IPS-20b (cell line): ENCODE measurements at regions not wholly inside any gene's neighbourhood (a gene's known extent, or its start where the extent isn't known, plus 50 kb on each side); places are given as distances from the start of the nearest gene placed in this dataset.
"Not testable (repeated sequence)": the region's sequence is repeated elsewhere in the genome, so short reads cannot be mapped to it uniquely, and the experiment has no call there.

Source experiments
- H3K27ac ChIP-seq: one replicate; pipeline ENCODE4 v1.5.1; 2013; ENCODE audit warnings: low read length
- H3K27me3 ChIP-seq: 2 replicates; pipeline ENCODE4 v1.6.1; 2013; ENCODE audit warnings: mild to moderate bottlenecking, low read length, inconsistent platforms; ENCODE audit not compliant: insufficient read depth
- H3K36me3 ChIP-seq: 2 replicates; pipeline ENCODE4 v1.6.1; 2013; ENCODE audit warnings: low read depth, mild to moderate bottlenecking, inconsistent platforms, low read length, moderate library complexity; ENCODE audit not compliant: insufficient read depth
- H3K4me1 ChIP-seq: 2 replicates; pipeline ENCODE4 v1.6.1; 2013; ENCODE audit warnings: mild to moderate bottlenecking, control low read depth, inconsistent platforms, low read length, moderate library complexity; ENCODE audit not compliant: insufficient read depth
- H3K4me3 ChIP-seq: 2 replicates; pipeline ENCODE4 v1.5.1; 2013; ENCODE audit warnings: mild to moderate bottlenecking, low read length, inconsistent platforms
- H3K9ac ChIP-seq: 2 replicates; pipeline ENCODE4 v1.6.1; 2013; ENCODE audit warnings: low read depth, mild to moderate bottlenecking, inconsistent platforms, low read length, moderate library complexity
- H3K9me3 ChIP-seq: 2 replicates; pipeline ENCODE4 v1.6.1; 2013; ENCODE audit warnings: mild to moderate bottlenecking, low read depth, low read length, inconsistent platforms; ENCODE audit not compliant: insufficient read depth

DNA sequence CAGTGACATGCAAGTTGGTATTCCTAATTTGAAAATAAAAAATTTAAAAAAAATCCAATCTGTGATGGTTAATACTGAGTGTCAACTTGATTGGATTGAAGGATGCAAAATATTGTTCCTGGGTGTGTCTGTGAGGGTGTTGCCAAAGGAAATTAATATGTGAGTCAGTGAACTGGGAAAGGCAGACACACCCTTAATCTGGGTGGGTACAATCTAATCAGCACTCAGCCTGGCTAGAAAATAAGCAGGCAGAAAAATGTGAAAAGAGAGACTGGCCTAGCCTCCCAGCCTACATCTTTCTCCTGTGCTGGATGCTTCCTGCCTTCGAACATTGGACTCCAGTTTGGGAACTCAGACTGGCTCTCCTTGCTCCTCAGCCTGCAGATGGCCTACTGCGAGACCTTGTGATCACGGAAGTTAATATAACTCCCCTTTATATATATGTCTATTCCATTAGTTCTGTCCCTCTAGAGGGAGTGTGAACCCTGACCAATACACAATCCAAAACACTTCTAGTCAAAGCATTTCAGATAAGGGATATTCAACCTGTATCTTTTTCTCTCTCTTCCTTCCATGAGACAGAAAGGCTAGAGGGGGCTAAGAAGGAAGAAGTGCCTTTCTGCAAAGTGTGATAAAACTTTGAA is 712.9 kb upstream of the ADGRL3 start:
- H3K4me1 ChIP-seq = peaks cover 23% of the 10 kb centered on the region
- H3K9ac ChIP-seq, H3K9me3 ChIP-seq, H3K4me3 ChIP-seq, H3K27ac ChIP-seq, H3K27me3 ChIP-seq, H3K36me3 ChIP-seq: not testable (repeated sequence)

DNA sequence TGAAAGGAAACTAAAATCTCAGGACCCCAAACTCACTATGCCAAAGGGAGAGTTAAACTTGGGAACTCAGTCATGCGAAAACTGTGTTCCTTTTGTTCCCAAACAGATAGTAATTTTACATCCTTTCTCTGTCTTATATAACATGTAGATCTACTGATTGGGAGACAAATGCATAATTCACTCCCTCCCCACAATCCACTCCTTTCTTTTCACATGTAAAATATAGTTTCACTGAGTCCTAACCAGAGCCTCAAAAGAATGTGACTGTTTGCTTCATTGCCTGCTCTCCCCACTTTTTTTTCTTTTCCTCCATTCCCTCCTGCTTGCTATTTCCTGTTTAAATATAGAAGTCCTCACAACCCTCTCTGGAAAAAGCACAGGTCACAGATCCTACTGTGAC is 699.3 kb upstream of the ADGRL3 start:
- H3K9ac ChIP-seq = peak overlapping the region; percentile 45; the same call in 1 of the 2 replicates
- H3K4me3 ChIP-seq = no peak overlapping the region
- H3K27ac ChIP-seq = no peak overlapping the region

DNA sequence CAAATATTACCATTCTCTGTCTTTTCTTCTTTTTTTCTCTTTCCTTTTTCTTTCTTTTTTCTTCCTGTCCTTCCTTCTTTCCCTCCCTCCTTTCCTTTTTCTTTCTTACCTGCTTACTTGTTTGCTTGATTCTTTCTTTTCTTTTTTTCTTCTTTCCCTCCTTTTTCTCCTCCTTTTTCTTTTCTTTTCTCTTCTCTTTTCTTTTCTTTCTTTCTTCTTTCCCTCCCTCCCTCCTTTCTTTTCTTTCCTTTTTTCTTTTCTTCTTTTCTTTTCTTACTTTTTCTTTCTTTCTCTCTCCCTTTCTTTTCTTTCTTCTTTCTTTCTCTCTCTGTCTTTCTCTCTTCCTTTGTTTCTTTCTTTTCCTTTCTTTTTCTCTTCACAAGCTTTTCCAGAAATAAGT is 697.4 kb upstream of the ADGRL3 start:
- peaks cover 8% of the 10 kb centered on the region; the same call in 1 of the 2 replicates for H3K4me1 ChIP-seq
- H3K4me3 ChIP-seq = no peak overlapping the region
- no peaks in the 10 kb centered on the region for H3K27me3 ChIP-seq
- no peaks in the 10 kb centered on the region for H3K9me3 ChIP-seq
- H3K9ac ChIP-seq = no peak overlapping the region
- H3K27ac ChIP-seq = no peak overlapping the region
- no peaks in the 10 kb centered on the region for H3K36me3 ChIP-seq

More for the DNA sequence above, 699.3 kb upstream of the ADGRL3 start:
- no peaks in the 10 kb centered on the region for H3K27me3 ChIP-seq
- no peaks in the 10 kb centered on the region for H3K36me3 ChIP-seq
- H3K9me3 ChIP-seq = no peaks in the 10 kb centered on the region
- H3K4me1 ChIP-seq = peaks cover 8% of the 10 kb centered on the region; the same call in 1 of the 2 replicates

DNA sequence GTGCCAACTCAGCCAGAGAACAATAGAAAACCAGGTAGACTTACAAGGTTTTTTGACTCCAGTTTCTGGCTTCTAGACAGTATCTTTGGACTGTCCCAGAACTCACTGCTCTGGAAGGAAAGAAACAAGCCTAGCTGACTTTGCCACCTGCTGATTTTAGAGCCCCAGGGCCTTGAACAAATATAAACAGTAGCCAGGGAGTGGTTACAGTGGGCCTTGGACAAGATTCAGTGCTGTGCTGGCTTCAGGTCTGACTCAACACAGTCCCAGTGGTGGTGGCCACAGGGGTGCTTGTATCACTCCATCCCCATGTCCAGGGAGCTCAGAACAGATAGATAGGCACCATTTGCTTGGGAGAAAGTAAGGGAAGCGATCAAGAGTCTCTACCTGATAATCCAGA is 694.1 kb upstream of the ADGRL3 start:
- Histone ChIP-seq H3K27me3 (no peaks in the 10 kb centered on the region), H3K36me3 (no peaks in the 10 kb centered on the region), H3K4me3 (no peak overlapping the region), H3K9ac (no peak overlapping the region), H3K9me3 (no peaks in the 10 kb centered on the region), H3K4me1 (peaks cover 5% of the 10 kb centered on the region; the same call in 1 of the 2 replicates), H3K27ac (no peak overlapping the region)

DNA sequence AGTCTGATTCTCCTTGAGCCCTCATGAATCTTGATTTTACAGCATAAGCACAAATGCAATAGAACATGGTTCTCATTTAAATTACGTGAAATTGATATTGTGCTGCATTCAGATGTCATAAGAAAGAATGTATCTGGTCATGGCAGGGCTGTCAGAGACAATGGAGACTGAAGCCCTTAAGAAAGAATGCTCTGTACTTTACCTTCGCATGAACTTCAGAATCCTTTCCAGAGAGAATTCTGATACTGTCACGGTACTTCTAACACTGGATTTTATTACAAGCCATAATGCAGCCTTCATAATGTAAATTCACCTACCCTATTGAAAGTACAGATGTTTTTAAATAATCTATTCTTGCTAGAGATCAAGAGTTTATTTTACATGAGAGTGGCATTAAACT is 677.9 kb upstream of the ADGRL3 start:
- Histone ChIP-seq H3K27ac (no peak overlapping the region), H3K9me3 (no peaks in the 10 kb centered on the region), H3K9ac (no peak overlapping the region), H3K4me3 (no peak overlapping the region), H3K36me3 (no peaks in the 10 kb centered on the region), H3K4me1 (no peaks in the 10 kb centered on the region), H3K27me3 (no peaks in the 10 kb centered on the region)

DNA sequence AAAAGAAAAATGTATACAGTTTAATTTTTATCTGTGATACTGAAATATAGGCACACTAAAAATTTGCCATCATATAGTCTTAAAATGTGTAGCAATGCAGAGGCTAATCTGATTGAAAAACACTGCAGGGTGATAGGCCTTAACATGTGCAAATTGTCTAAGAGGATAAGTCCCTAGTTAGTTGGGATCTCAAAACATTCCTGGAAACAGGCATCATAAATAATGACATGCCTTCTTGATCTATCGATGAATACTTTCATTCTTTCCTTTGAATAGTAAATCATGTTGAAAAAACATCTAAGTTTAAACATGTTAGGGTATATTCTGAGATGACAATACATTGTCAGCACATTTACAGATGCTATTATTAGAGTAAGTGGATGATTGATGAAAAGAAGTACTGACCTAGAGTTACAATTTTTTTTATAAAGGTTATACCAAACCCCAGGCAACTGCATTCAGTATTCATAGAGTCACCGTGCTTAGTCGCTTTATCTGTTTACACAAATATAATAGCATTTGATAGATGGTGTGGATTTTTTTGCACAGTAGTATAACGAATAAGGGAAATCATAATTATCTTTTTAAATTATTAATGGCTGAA is 668.2 kb upstream of the ADGRL3 start:
- H3K4me1 ChIP-seq = no peaks in the 10 kb centered on the region
- H3K9me3 ChIP-seq = no peaks in the 10 kb centered on the region
- no peaks in the 10 kb centered on the region for H3K36me3 ChIP-seq
- no peak overlapping the region for H3K27ac ChIP-seq
- H3K4me3 ChIP-seq = no peak overlapping the region
- no peaks in the 10 kb centered on the region for H3K27me3 ChIP-seq
- H3K9ac ChIP-seq = no peak overlapping the region

DNA sequence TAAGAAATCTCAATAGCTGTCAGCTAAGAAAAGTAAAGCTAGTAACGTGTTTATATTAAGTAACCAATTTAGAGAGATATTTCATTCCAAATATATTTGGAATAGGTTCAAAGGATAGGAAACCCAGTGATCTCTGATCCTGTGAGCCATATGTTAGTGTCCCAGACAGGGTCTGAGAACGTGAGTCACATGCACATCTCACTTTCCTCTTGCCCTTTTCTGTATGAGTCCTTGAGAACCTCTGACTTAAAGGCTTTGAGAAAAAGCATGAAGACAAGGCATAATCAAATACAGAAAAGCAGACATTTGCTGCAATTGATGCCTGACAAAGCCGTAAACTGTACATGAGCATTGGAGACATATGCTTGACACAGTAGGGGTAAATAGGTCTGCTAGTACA is 655.1 kb upstream of the ADGRL3 start:
- Histone ChIP-seq H3K9ac (no peak overlapping the region), H3K4me3 (no peak overlapping the region), H3K9me3 (no peaks in the 10 kb centered on the region; the same call in 1 of the 2 replicates), H3K27ac (no peak overlapping the region), H3K36me3 (no peaks in the 10 kb centered on the region), H3K4me1 (no peaks in the 10 kb centered on the region), H3K27me3 (no peaks in the 10 kb centered on the region)

DNA sequence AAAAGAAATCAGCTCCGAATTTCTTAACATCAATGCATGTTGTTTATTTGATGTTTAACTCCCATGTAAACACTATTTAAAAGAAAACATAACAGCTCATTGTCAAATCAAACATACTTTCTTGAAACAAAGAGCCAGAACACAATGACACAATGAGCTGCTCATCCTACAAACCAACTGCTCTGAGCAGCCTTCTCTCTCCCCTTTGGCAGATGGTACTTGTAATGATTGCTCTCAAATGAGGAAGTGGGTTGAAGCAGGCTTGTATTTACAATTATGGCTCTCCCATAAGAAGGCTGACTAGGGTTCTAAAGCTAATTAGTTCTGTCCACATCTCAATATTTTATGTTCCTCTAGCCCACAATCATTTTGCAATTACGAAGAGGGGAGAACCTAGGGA is 637.8 kb upstream of the ADGRL3 start:
- Histone ChIP-seq H3K9ac (no peak overlapping the region), H3K27ac (no peak overlapping the region), H3K27me3 (no peaks in the 10 kb centered on the region), H3K9me3 (no peaks in the 10 kb centered on the region; the same call in 1 of the 2 replicates), H3K36me3 (no peaks in the 10 kb centered on the region), H3K4me3 (no peak overlapping the region), H3K4me1 (peaks cover 4% of the 10 kb centered on the region; the same call in 1 of the 2 replicates)

DNA sequence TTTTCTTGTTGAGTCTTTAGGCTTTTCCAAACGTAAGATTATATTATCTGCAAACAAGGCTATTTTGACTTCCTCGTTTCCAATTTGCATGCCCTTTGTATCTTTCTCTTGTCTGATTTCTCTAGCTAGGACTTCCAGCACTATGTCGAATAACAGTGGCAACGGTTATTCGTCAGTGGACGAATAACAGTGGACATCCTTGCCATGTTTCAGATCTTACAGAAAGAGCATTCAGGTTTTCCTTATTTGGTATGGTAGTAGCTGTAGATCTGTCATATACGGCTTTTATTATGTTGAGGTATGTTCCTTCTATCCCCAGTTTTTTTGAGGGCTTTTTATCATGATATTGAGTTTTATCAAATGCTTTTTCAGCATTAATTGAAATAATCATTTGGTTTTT is 634.6 kb upstream of the ADGRL3 start:
- H3K4me3 ChIP-seq = no peak overlapping the region
- peaks cover 4% of the 10 kb centered on the region; the same call in 1 of the 2 replicates for H3K4me1 ChIP-seq
- no peaks in the 10 kb centered on the region for H3K36me3 ChIP-seq
- H3K9ac ChIP-seq = no peak overlapping the region
- no peak overlapping the region for H3K27ac ChIP-seq
- H3K9me3 ChIP-seq = no peaks in the 10 kb centered on the region; the same call in 1 of the 2 replicates
- H3K27me3 ChIP-seq = no peaks in the 10 kb centered on the region

DNA sequence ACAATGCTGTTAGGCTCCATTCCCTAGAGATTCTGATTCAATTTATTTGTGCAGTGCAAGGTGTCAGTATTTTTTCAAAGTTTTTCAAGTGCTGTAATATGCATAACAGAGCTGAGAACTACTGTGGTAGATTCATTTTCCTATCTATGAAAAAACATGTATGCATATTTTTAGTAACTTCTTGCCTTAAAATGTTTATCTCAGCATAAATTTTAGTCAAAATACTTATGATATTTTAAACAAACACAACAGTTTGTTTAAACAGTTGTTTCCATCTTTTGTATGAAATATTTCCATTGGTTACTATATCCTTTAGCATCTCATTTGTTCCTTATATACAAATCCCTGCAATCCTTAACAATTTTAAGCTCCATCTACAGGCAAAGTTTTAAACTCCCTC is 624.8 kb upstream of the ADGRL3 start:
- Histone ChIP-seq H3K4me3 (no peak overlapping the region), H3K4me1 (no peaks in the 10 kb centered on the region), H3K27ac (no peak overlapping the region), H3K9me3 (no peaks in the 10 kb centered on the region), H3K9ac (no peak overlapping the region), H3K27me3 (no peaks in the 10 kb centered on the region), H3K36me3 (no peaks in the 10 kb centered on the region)

DNA sequence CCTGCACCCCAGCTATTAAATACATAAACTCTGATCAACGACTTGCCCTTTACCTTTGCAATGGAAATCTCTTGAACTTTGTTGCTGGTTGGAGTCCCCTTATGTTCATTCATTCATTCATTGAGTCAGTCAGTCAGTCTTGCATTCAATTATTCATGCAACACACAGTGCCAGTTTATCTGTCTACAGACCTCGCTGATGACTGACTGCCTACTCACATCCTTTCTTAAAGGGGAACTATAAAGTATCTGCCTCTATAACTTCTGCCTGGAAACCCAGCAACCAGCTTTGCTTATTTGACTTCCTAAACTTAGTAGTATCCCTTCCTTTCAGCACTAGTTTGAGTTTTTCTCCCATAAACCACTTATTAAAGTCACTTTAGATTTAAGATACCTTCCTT is 620.8 kb upstream of the ADGRL3 start:
- Histone ChIP-seq H3K4me3 (no peak overlapping the region), H3K27me3 (no peaks in the 10 kb centered on the region), H3K27ac (no peak overlapping the region), H3K9ac (no peak overlapping the region), H3K9me3 (no peaks in the 10 kb centered on the region), H3K4me1 (no peaks in the 10 kb centered on the region), H3K36me3 (no peaks in the 10 kb centered on the region)

DNA sequence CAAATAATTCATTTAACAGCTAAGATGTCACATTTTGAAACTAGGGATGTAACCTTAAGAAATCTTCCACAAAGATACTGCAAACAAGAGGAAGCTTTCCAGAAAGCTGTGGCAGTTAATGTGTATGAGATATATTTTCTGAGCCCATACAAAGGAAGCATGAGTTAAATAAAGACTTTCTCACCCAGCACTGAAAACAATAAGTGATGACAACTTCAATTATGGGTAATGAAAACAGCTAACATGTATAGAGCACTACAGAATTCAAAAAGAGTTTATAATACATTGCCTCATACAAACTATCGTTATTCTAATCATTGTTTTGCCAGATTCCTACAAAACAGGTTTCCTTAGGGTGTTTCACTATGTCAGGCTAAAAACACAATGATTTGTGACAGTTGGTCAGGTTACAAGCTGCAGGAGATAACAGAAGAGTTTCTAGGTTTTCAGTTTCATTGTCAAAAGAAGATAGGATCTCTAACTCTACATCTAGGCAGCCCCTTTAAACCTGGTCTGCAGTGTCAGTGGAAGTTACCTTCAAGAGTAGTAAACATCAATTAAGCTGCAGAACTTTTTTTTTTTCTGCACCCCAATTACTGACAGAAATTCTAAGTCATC is 618.1 kb upstream of the ADGRL3 start:
- H3K27me3 ChIP-seq = no peaks in the 10 kb centered on the region
- H3K9ac ChIP-seq = no peak overlapping the region
- H3K36me3 ChIP-seq = no peaks in the 10 kb centered on the region
- no peak overlapping the region for H3K4me3 ChIP-seq
- no peak overlapping the region for H3K27ac ChIP-seq
- H3K9me3 ChIP-seq = no peaks in the 10 kb centered on the region
- H3K4me1 ChIP-seq = no peaks in the 10 kb centered on the region
